ENCODE measurements at regions not wholly inside any gene's neighbourhood (a gene's known extent, or its start where the extent isn't known, plus 50 kb on each side); places are given as distances from the start of the nearest gene placed in this dataset.

DNA sequence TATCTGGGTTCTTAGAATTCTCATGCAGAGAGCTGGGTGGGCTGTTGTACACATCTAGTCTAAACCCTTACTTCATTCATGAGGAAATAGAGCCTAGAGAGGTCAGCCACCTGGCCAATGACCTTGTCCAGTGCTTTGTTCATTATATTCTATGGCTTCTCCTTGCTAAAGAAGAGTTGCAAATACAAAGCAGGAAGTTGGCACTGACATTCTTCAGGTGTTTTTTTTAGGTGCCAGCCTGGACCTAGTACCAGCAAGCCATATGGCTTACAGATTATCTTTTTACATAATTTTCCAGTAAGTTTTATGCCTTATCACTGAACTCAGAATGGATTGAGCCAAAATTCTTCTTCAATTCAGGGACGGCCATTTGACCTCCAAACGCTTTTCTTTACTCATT, 54.7 kb upstream of the PGM2 start:
- TF ChIP-seq, protein P1, sequence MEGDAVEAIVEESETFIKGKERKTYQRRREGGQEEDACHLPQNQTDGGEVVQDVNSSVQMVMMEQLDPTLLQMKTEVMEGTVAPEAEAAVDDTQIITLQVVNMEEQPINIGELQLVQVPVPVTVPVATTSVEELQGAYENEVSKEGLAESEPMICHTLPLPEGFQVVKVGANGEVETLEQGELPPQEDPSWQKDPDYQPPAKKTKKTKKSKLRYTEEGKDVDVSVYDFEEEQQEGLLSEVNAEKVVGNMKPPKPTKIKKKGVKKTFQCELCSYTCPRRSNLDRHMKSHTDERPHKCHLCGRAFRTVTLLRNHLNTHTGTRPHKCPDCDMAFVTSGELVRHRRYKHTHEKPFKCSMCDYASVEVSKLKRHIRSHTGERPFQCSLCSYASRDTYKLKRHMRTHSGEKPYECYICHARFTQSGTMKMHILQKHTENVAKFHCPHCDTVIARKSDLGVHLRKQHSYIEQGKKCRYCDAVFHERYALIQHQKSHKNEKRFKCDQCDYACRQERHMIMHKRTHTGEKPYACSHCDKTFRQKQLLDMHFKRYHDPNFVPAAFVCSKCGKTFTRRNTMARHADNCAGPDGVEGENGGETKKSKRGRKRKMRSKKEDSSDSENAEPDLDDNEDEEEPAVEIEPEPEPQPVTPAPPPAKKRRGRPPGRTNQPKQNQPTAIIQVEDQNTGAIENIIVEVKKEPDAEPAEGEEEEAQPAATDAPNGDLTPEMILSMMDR (IDR thresholded peaks at IDR 0.05), result no peak
- TF ChIP-seq EP300 (IDR thresholded peaks at IDR 0.05) (no peak), POLR2AphosphoS5 (IDR thresholded peaks at IDR 0.05) (no peak), POLR2A (IDR thresholded peaks at IDR 0.05) (no peak)
